ENCODE measurements at regions not wholly inside any gene's neighbourhood (a gene's known extent, or its start where the extent isn't known, plus 50 kb on each side); places are given as distances from the start of the nearest gene placed in this dataset.

- TF ChIP-seq, protein P1, sequence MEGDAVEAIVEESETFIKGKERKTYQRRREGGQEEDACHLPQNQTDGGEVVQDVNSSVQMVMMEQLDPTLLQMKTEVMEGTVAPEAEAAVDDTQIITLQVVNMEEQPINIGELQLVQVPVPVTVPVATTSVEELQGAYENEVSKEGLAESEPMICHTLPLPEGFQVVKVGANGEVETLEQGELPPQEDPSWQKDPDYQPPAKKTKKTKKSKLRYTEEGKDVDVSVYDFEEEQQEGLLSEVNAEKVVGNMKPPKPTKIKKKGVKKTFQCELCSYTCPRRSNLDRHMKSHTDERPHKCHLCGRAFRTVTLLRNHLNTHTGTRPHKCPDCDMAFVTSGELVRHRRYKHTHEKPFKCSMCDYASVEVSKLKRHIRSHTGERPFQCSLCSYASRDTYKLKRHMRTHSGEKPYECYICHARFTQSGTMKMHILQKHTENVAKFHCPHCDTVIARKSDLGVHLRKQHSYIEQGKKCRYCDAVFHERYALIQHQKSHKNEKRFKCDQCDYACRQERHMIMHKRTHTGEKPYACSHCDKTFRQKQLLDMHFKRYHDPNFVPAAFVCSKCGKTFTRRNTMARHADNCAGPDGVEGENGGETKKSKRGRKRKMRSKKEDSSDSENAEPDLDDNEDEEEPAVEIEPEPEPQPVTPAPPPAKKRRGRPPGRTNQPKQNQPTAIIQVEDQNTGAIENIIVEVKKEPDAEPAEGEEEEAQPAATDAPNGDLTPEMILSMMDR (IDR thresholded peaks at IDR 0.05; ENCODE audit: low read length), result no peak
- TF ChIP-seq EZH2phosphoT487 (IDR thresholded peaks at IDR 0.05; ENCODE audit: low read length) (no peak), EZH2 (optimal IDR thresholded peaks at IDR 0.05; ENCODE audit: low read depth, low read length) (no peak)
Measured at GRCh38 chr1:68959461-68960030, 462.7 kb upstream of the DEPDC1 start.

Measured in MM.1S (cell line).